ENCODE measurements at regions not wholly inside any gene's neighbourhood (a gene's known extent, or its start where the extent isn't known, plus 50 kb on each side); places are given as distances from the start of the nearest gene placed in this dataset.

GRCh38 chr5:68729678-68730077, 364.1 kb upstream of the SLC30A5 start:
- TF ChIP-seq CTCF (IDR thresholded peaks at IDR 0.05) (no peak), POLR2AphosphoS5 (IDR thresholded peaks at IDR 0.05; ENCODE audit: low read depth, low read length) (no peak)
